Left lung (tissue), 4 donors: ENCODE measurements at regions not wholly inside any gene's neighbourhood (a gene's known extent, or its start where the extent isn't known, plus 50 kb on each side); places are given as distances from the start of the nearest gene placed in this dataset.

Experiments
- ATAC-seq: fragments of 200-7000 bp; cut with Tn5 transposase; one replicate; pipeline ENCODE4 v1.9.1; 2020; ENCODE audit warnings: moderate library complexity
- DNase-seq, 4 donors: peaks; one replicate each; pipeline ENCODE4 v3.0.0-alpha.2; 2013 to 2020
- H3K27ac ChIP-seq, 2 donors: fragments of 200-600 bp; sonication (generic) in 1 of 2; one replicate each; pipeline versions ENCODE4 v1.5.0 to v1.8.0; 2020 to 2021
- H3K27me3 ChIP-seq, 2 donors: fragments of 200-600 bp; sonication (generic) in 1 of 2; one replicate each; pipeline versions ENCODE4 v1.5.0 to v1.8.0; 2020 to 2021
- H3K36me3 ChIP-seq, 2 donors: fragments of 200-600 bp; sonication (generic) in 1 of 2; one replicate each; pipeline versions ENCODE4 v1.5.0 to v1.8.0; 2020 to 2021
- H3K4me1 ChIP-seq, 2 donors: fragments of 200-600 bp; one replicate each; pipeline ENCODE4 v1.8.0; 2021
- H3K4me3 ChIP-seq, 2 donors: fragments of 200-600 bp; sonication (generic) in 1 of 2; one replicate each; pipeline versions ENCODE4 v1.5.0 to v1.8.0; 2020 to 2021; ENCODE audit warnings: mild to moderate bottlenecking in 1 of 2
- H3K9me3 ChIP-seq, 2 donors: fragments of 200-600 bp; sonication (generic) in 1 of 2; one replicate each; pipeline versions ENCODE4 v1.5.0 to v1.8.0; 2020 to 2021
- CTCF ChIP-seq, 2 donors: fragments of 200-600 bp; sonication (generic) in 1 of 2; IDR thresholded peaks; one replicate each; pipeline versions ENCODE4 v1.5.0 to v1.8.0; 2021; ENCODE audit warnings: antibody characterized with exemption in 2 of 2
- intact Hi-C, 2 donors: fragments of 100-400 bp; cut with DNase I; formaldehyde crosslinking; loops; one replicate each; pipeline versions ENCODE4 v1.11.2 to v1.14.2; 2022
- donor health status: DM: no; HTN: yes; CAD: no.
- donor health status: DM: no; HTN: no; CAD: no.

GRCh38 chrX:39331082-39331704 lies 529.9 kb downstream of the MID1IP1 start:
- no peaks in the 10 kb centered on the region for H3K9me3 ChIP-seq
- H3K36me3 ChIP-seq, result no peaks in the 10 kb centered on the region
- intact Hi-C loops, result no loop called here
- TF ChIP-seq CTCF (IDR thresholded peaks at IDR 0.05), result no peak
- ATAC-seq, result no peak
- H3K4me1 ChIP-seq, result no peaks in the 10 kb centered on the region
- no peaks in the 10 kb centered on the region for H3K27me3 ChIP-seq
- no peak overlapping the region for H3K4me3 ChIP-seq
- no peak overlapping the region for H3K27ac ChIP-seq
- no peak for DNase-seq

GRCh38 chrX:39333451-39333850 lies 532.2 kb downstream of the MID1IP1 start:
- intact Hi-C loops, result no loop called here
- no peak overlapping the region for H3K4me3 ChIP-seq
- H3K36me3 ChIP-seq, result no peaks in the 10 kb centered on the region
- TF ChIP-seq CTCF (IDR thresholded peaks at IDR 0.05), result no peak
- ATAC-seq (no peak), DNase-seq (no peak)
- no peak overlapping the region for H3K27ac ChIP-seq
- H3K9me3 ChIP-seq, result no peaks in the 10 kb centered on the region
- H3K4me1 ChIP-seq, result no peaks in the 10 kb centered on the region
- no peaks in the 10 kb centered on the region for H3K27me3 ChIP-seq

- no peak overlapping the region for H3K27ac ChIP-seq
Observed at GRCh38 chrX:39335513-39336235, 534.4 kb downstream of the MID1IP1 start.

GRCh38 chrX:39336671-39337311 lies 535.5 kb downstream of the MID1IP1 start:
- peak overlapping the region in 1 of 2 donors; percentile 30 for H3K27ac ChIP-seq
- intact Hi-C loops, result no loop called here
- H3K27me3 ChIP-seq, result no peaks in the 10 kb centered on the region
- no peaks in the 10 kb centered on the region for H3K4me1 ChIP-seq
- DNase-seq, result peak in 2 of 4 donors; percentile 51 to 72
- H3K9me3 ChIP-seq, result no peaks in the 10 kb centered on the region
- no peak overlapping the region for H3K4me3 ChIP-seq
- TF ChIP-seq CTCF (IDR thresholded peaks at IDR 0.05), result no peak
- no peaks in the 10 kb centered on the region for H3K36me3 ChIP-seq
- ATAC-seq, result peak; percentile 33

More at GRCh38 chrX:39335513-39336235, 534.4 kb downstream of the MID1IP1 start:
- Histone ChIP-seq H3K4me3 (no peak overlapping the region), H3K27me3 (no peaks in the 10 kb centered on the region), H3K36me3 (no peaks in the 10 kb centered on the region), H3K4me1 (no peaks in the 10 kb centered on the region), H3K9me3 (no peaks in the 10 kb centered on the region)
- intact Hi-C loops, result no loop called here
- ATAC-seq, result no peak
- no peak for TF ChIP-seq CTCF (IDR thresholded peaks at IDR 0.05)
- no peak for DNase-seq

- Histone ChIP-seq H3K27me3 (no peaks in the 10 kb centered on the region), H3K4me3 (no peak overlapping the region), H3K9me3 (no peaks in the 10 kb centered on the region), H3K36me3 (no peaks in the 10 kb centered on the region), H3K4me1 (no peaks in the 10 kb centered on the region), H3K27ac (peak overlapping the region in 1 of 2 donors; percentile 30)
- peak in 1 of 4 donors; percentile 22 for DNase-seq
- no peak for TF ChIP-seq CTCF (IDR thresholded peaks at IDR 0.05)
- intact Hi-C loops, result no loop called here
- no peak for ATAC-seq
Observed at GRCh38 chrX:39337451-39337850, 536.2 kb downstream of the MID1IP1 start.
